HG02970 (cell line): ENCODE measurements at regions not wholly inside any gene's neighbourhood (a gene's known extent, or its start where the extent isn't known, plus 50 kb on each side); places are given as distances from the start of the nearest gene placed in this dataset.
A peak's percentile ranks its signal among the peaks of the same experiment; 100 is the strongest.

ENCODE experiments used
- ATAC-seq: cut with Tn5 transposase; IDR thresholded peaks from one replicate; pipeline ENCODE4 v1.9.1; 2021; ENCODE audit warnings: mild to moderate bottlenecking, moderate library complexity, moderate number of reproducible peaks; ENCODE audit not compliant: unreplicated experiment, low FRiP score

DNA sequence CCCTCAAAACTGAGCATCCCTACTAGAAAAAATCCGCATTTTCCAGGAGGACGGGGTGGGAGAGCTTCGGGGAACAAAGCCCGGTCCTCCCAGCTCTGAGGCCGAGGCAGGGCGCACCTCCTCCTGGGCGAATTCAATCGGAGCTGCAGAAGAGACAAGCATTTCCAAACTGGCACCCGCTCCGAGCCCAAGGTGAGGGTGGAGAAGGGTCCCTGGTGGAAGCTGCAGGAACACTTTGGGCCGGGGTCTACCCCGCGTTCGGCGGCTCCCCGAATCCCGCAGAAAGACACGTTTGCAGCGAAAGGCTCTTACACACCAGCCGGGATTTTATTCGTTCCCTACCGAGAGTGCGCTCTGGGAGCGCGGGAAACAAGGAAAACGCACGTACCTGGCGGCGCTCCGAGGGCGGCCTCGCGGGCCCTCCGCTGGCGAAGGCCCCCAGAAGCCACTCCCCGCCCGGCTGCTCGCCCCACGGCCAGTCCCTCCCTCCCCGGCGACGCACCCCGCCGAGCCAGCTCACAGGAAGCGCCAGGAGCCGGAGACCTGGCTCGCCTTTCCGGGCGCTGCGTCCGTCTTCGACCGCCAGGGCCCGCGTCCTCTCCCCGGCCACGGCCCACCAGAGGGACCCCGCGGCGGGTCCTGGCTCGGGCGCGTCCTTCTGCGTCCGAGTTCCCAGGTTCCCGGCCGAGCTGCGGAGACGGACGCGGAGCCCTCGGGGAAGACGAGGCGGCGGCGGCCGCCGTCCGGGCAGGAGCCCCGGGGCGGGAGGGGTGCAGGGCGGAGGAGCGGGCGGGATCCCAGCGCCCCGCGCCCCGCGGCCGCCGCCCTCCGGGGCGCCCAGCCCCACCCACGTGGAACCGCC, 49.8 kb upstream of the BAHCC1 start:
- peak; percentile 29 for ATAC-seq
